Hippocampal formation (tissue), 2 donors: ENCODE measurements at regions not wholly inside any gene's neighbourhood (a gene's known extent, or its start where the extent isn't known, plus 50 kb on each side); places are given as distances from the start of the nearest gene placed in this dataset.
A peak's percentile ranks its signal among the peaks of the same experiment; 100 is the strongest.

Experiments used
- DNase-seq, 2 donors: peaks; one replicate each; lab custom pipeline; 2025; lab: John Stamatoyannopoulos, UW

GRCh38 chr14:71202881-71203280, 295.6 kb downstream of the PCNX1 start:
- no peak for DNase-seq

GRCh38 chr14:71203306-71203705, 296.0 kb downstream of the PCNX1 start:
- DNase-seq, result no peak

GRCh38 chr14:71204231-71204630, 297.0 kb downstream of the PCNX1 start:
- DNase-seq, result no peak

GRCh38 chr14:71204768-71205167, 297.5 kb downstream of the PCNX1 start:
- DNase-seq, result no peak

GRCh38 chr14:71206123-71206522, 298.9 kb downstream of the PCNX1 start:
- DNase-seq, result no peak

- peak in 1 of 2 donors; percentile 49 for DNase-seq
Measured at GRCh38 chr14:71206766-71207371, 299.6 kb downstream of the PCNX1 start.

- no peak for DNase-seq
Measured at GRCh38 chr14:71208702-71209357, 301.6 kb downstream of the PCNX1 start.

GRCh38 chr14:71209888-71210287, 302.6 kb downstream of the PCNX1 start:
- no peak for DNase-seq

GRCh38 chr14:71212093-71212492, 304.8 kb downstream of the PCNX1 start:
- no peak for DNase-seq

GRCh38 chr14:71212683-71213107, 305.4 kb downstream of the PCNX1 start:
- DNase-seq, result no peak

GRCh38 chr14:71214241-71214640, 307.0 kb downstream of the PCNX1 start:
- no peak for DNase-seq

- no peak for DNase-seq
Measured at GRCh38 chr14:71220462-71220861, 313.2 kb downstream of the PCNX1 start.

GRCh38 chr14:71221119-71221518, 313.9 kb downstream of the PCNX1 start:
- DNase-seq, result no peak

GRCh38 chr14:71225113-71225512, 317.9 kb downstream of the PCNX1 start:
- no peak for DNase-seq

- DNase-seq, result no peak
Measured at GRCh38 chr14:71228711-71229110, 321.5 kb downstream of the PCNX1 start.

GRCh38 chr14:71229875-71230274, 322.6 kb downstream of the PCNX1 start:
- no peak for DNase-seq

GRCh38 chr14:71230897-71231296, 323.6 kb downstream of the PCNX1 start:
- no peak for DNase-seq

GRCh38 chr14:71231521-71232393, 324.5 kb downstream of the PCNX1 start:
- DNase-seq, result no peak

GRCh38 chr14:71232506-71232905, 325.2 kb downstream of the PCNX1 start:
- DNase-seq, result no peak

GRCh38 chr14:71235875-71236274, 328.6 kb downstream of the PCNX1 start:
- DNase-seq, result peak; percentile 18 to 23

- no peak for DNase-seq
Measured at GRCh38 chr14:71236487-71236886, 329.2 kb downstream of the PCNX1 start.

GRCh38 chr14:71237556-71237955, 330.3 kb downstream of the PCNX1 start:
- DNase-seq, result no peak

GRCh38 chr14:71238835-71239234, 331.6 kb downstream of the PCNX1 start:
- DNase-seq, result no peak
